Stimulated activated CD8-positive, alpha-beta memory T cell treated with anti-CD3 and anti-CD28 coated beads, Interleukin-4, amount 100 ng/mL, for 4 hours (primary cell): ENCODE measurements at regions not wholly inside any gene's neighbourhood (a gene's known extent, or its start where the extent isn't known, plus 50 kb on each side); places are given as distances from the start of the nearest gene placed in this dataset.
"Not testable (repeated sequence)": the region's sequence is repeated elsewhere in the genome, so short reads cannot be mapped to it uniquely, and the experiment has no call there.

Experiments used
- DNase-seq, 2 donors: peaks; one replicate each; pipeline ENCODE4 v3.0.0-alpha.2; 2020; ENCODE audit warnings: low read depth in 2 of 2, low spot score in 1 of 2

GRCh38 chr1:185408700-185409270, 91.7 kb upstream of the IVNS1ABP start:
- no peak for DNase-seq

- no peak for DNase-seq
Observed at GRCh38 chr1:185406691-185407009, 89.6 kb upstream of the IVNS1ABP start.

- no peak for DNase-seq
Observed at GRCh38 chr1:185406006-185406690, 89.1 kb upstream of the IVNS1ABP start.

- no peak for DNase-seq
Observed at GRCh38 chr1:185404907-185405568, 88.0 kb upstream of the IVNS1ABP start.

GRCh38 chr1:185404291-185404690, 87.2 kb upstream of the IVNS1ABP start:
- no peak for DNase-seq

- DNase-seq = no peak
Observed at GRCh38 chr1:185402930-185403329, 85.9 kb upstream of the IVNS1ABP start.

GRCh38 chr1:185401019-185401418, 84.0 kb upstream of the IVNS1ABP start:
- DNase-seq = no peak

GRCh38 chr1:185400052-185400451, 83.0 kb upstream of the IVNS1ABP start:
- no peak for DNase-seq

- DNase-seq = no peak
Observed at GRCh38 chr1:185398599-185398998, 81.6 kb upstream of the IVNS1ABP start.

- DNase-seq = no peak
Observed at GRCh38 chr1:185398022-185398421, 81.0 kb upstream of the IVNS1ABP start.

- DNase-seq = no peak
Observed at GRCh38 chr1:185397183-185397582, 80.1 kb upstream of the IVNS1ABP start.

GRCh38 chr1:185396126-185396525, 79.1 kb upstream of the IVNS1ABP start:
- no peak for DNase-seq

- DNase-seq = no peak
Observed at GRCh38 chr1:185393815-185394214, 76.8 kb upstream of the IVNS1ABP start.

GRCh38 chr1:185393205-185393604, 76.2 kb upstream of the IVNS1ABP start:
- DNase-seq = no peak

GRCh38 chr1:185388815-185389214, 71.8 kb upstream of the IVNS1ABP start:
- DNase-seq = no peak

GRCh38 chr1:185388346-185388745, 71.3 kb upstream of the IVNS1ABP start:
- no peak for DNase-seq

- no peak for DNase-seq
Observed at GRCh38 chr1:185385991-185386390, 68.9 kb upstream of the IVNS1ABP start.

- not testable (repeated sequence) for DNase-seq
Observed at GRCh38 chr1:185383805-185384204, 66.8 kb upstream of the IVNS1ABP start.

GRCh38 chr1:185377831-185378230, 60.8 kb upstream of the IVNS1ABP start:
- DNase-seq = no peak

GRCh38 chr1:185376840-185377635, 60.0 kb upstream of the IVNS1ABP start:
- no peak for DNase-seq

- no peak for DNase-seq
Observed at GRCh38 chr1:185376288-185376687, 59.2 kb upstream of the IVNS1ABP start.

GRCh38 chr1:185375583-185375982, 58.5 kb upstream of the IVNS1ABP start:
- DNase-seq = no peak
